GM12878 (cell line): ENCODE measurements at regions not wholly inside any gene's neighbourhood (a gene's known extent, or its start where the extent isn't known, plus 50 kb on each side); places are given as distances from the start of the nearest gene placed in this dataset.

ENCODE experiments used
- ATAC-seq: fragments of 200-7000 bp; cut with Tn5 transposase; 3 replicates; pipeline ENCODE4 v1.9.1; 2020; ENCODE audit warnings: mild to moderate bottlenecking, moderate library complexity
- BruUV-seq: library from RNA; stranded (reverse); fragments of 400-500 nt; replicated peaks from 2 replicates; lab custom pipeline; 2021; lab: Mats Ljungman, UMichigan
- CTCF ChIA-PET: fragments of 300-600 bp; sonication (Branson Sonifier 250); formaldehyde crosslinking; extraction: SDS; loops from one replicate; lab custom pipeline; 2021; ENCODE audit warnings: inconsistent platforms; lab: Yijun Ruan, JAX
- POLR2A ChIA-PET: fragments of 350-600 bp; formaldehyde crosslinking; extraction: SDS; loops from one replicate; lab custom pipeline; 2021; ENCODE audit warnings: inconsistent platforms; lab: Charles Lee
- RAD21 ChIA-PET: fragments of 300-600 bp; sonication (Branson Sonifier 250); formaldehyde crosslinking; loops from one replicate; lab custom pipeline; 2023; ENCODE audit warnings: antibody characterized with exemption; ENCODE audit not compliant: unreplicated experiment; lab: Charles Lee
- SMC1A ChIA-PET: fragments of 300-600 bp; sonication (Branson Sonifier 250); formaldehyde crosslinking; loops from one replicate; lab custom pipeline; 2023; ENCODE audit not compliant: unreplicated experiment, uncharacterized antibody; lab: Charles Lee
- DNase-seq: peaks from one replicate; pipeline ENCODE4 v3.0.0-alpha.2; 2011; ENCODE audit warnings: low read depth, low spot score
- FAIRE-seq: peaks from 3 replicates; lab custom pipeline; 2011; peaks lifted over from hg19 to GRCh38; lab: Jason Lieb, UNC
- H2AFZ ChIP-seq: 2 replicates; pipeline ENCODE4 v1.6.0; 2011; ENCODE audit warnings: low read depth, low read length, control low read depth; ENCODE audit not compliant: control insufficient read depth
- H3K27ac ChIP-seq: 2 replicates; pipeline ENCODE4 v1.5.1; 2011; ENCODE audit warnings: control low read depth; ENCODE audit not compliant: control insufficient read depth, insufficient read depth
- H3K27me3 ChIP-seq, 2 experiments: replicated peaks in 1 of 2; 2 replicates each; pipeline versions ENCODE4 v1.6.0 to v1.6.1; 2011; ENCODE audit warnings: low read length in 1 of 2; ENCODE audit not compliant: control insufficient read depth in 2 of 2, insufficient read depth in 2 of 2
- H3K36me3 ChIP-seq, 2 experiments: 2 replicates each; pipeline ENCODE4 v1.5.1; 2011; ENCODE audit warnings: low read length in 1 of 2; ENCODE audit not compliant: control insufficient read depth in 2 of 2, insufficient read depth in 2 of 2
- H3K4me1 ChIP-seq: 2 replicates; pipeline ENCODE4 v1.6.1; 2011; ENCODE audit warnings: mild to moderate bottlenecking, low read length, moderate library complexity, mixed read lengths; ENCODE audit not compliant: control insufficient read depth, insufficient read depth
- H3K4me2 ChIP-seq: 2 replicates; pipeline ENCODE4 v1.6.0; 2011; ENCODE audit warnings: control low read depth; ENCODE audit not compliant: control insufficient read depth, insufficient read depth
- H3K4me3 ChIP-seq: fragments of 200-600 bp; sonication (generic); 2 replicates; pipeline ENCODE4 v1.5.1; 2016
- H3K79me2 ChIP-seq: 2 replicates; pipeline ENCODE4 v1.6.0; 2011; ENCODE audit warnings: low read length; ENCODE audit not compliant: control insufficient read depth, insufficient read depth
- H3K9ac ChIP-seq: 2 replicates; pipeline ENCODE4 v1.8.0; 2011; ENCODE audit warnings: low read length, control low read depth, mixed read lengths; ENCODE audit not compliant: control insufficient read depth, insufficient read depth
- H3K9me3 ChIP-seq: replicated peaks from 3 replicates; pipeline ENCODE4 v1.5.1; 2011; ENCODE audit warnings: mild to moderate bottlenecking, low read length; ENCODE audit not compliant: control insufficient read depth, insufficient read depth
- H4K20me1 ChIP-seq: 2 replicates; pipeline ENCODE4 v1.6.0; 2011; ENCODE audit not compliant: control insufficient read depth, insufficient read depth
- ATF7 ChIP-seq: fragments of 450-650 bp; IDR thresholded peaks from 2 replicates; pipeline ENCODE4 v1.6.1; 2016; ENCODE audit warnings: low read depth, mild to moderate bottlenecking
- CEBPB ChIP-seq, 2 experiments: fragments of 150-350 bp in 1 of 2; IDR thresholded peaks; 2 replicates each; pipeline ENCODE4 v1.6.1; 2012 to 2014; ENCODE audit warnings: low read depth in 2 of 2, low read length in 2 of 2, borderline replicate concordance in 1 of 2, inconsistent platforms in 1 of 2
- GABPA ChIP-seq: IDR thresholded peaks from 2 replicates; pipeline ENCODE4 v1.6.1; 2014; ENCODE audit warnings: antibody characterized with exemption, low read depth, mild to moderate bottlenecking, inconsistent platforms
- KLF5 ChIP-seq: fragments of 450-650 bp; IDR thresholded peaks from 2 replicates; pipeline ENCODE4 v1.6.1; 2014; ENCODE audit warnings: mild to moderate bottlenecking; ENCODE audit not compliant: partially characterized antibody
- RAD21 ChIP-seq: IDR thresholded peaks from 2 replicates; pipeline ENCODE4 v1.6.1; 2011; ENCODE audit warnings: mild to moderate bottlenecking, low read depth, low read length, moderate library complexity; ENCODE audit not compliant: insufficient read depth
- RFX5 ChIP-seq: IDR thresholded peaks from 2 replicates; pipeline ENCODE4 v1.6.1; 2011; ENCODE audit warnings: low read depth, low read length, improper control_type of control experiment
- SREBF1 ChIP-seq: IDR thresholded peaks from 2 replicates; pipeline ENCODE4 v1.6.1; 2012; ENCODE audit warnings: mild to moderate bottlenecking, low read length
- STAT3 ChIP-seq: IDR thresholded peaks from 2 replicates; pipeline ENCODE4 v1.6.1; 2011; ENCODE audit warnings: low read depth, low read length, improper control_type of control experiment
- TCF12 ChIP-seq: IDR thresholded peaks from 2 replicates; pipeline ENCODE4 v1.6.1; 2011; ENCODE audit warnings: low read depth, mild to moderate bottlenecking, low read length
- YY1 ChIP-seq: IDR thresholded peaks from 2 replicates; pipeline ENCODE4 v1.6.1; 2011; ENCODE audit warnings: low read depth, mild to moderate bottlenecking, low read length
- ZBTB40 ChIP-seq: fragments of 450-650 bp; IDR thresholded peaks from 2 replicates; pipeline ENCODE4 v1.6.1; 2016; ENCODE audit warnings: mild to moderate bottlenecking, moderate library complexity, borderline replicate concordance
- ZNF592 ChIP-seq: fragments of 450-650 bp; IDR thresholded peaks from 2 replicates; pipeline ENCODE4 v1.6.1; 2017; ENCODE audit warnings: mild to moderate bottlenecking, moderate library complexity
- WGBS: methylation state at CpG from one replicate; pipeline ENCODE4 v1.1.6; 2016; ENCODE audit warnings: low lambda C conversion rate; ENCODE audit not compliant: insufficient replicate concordance, insufficient coverage; ENCODE audit errors: missing lambda C conversion rate; 5-methylcytosine and 5-hydroxymethylcytosine counted together
- in situ Hi-C: fragments of 300-500 bp; cut with MboI; formaldehyde crosslinking; loops from 9 replicates; pipeline ENCODE4 v1.14.3; 2018; ENCODE audit warnings: mixed read lengths
- intact Hi-C: fragments of 100-400 bp; cut with micrococcal nuclease; formaldehyde crosslinking; loops from one replicate; pipeline ENCODE4 v1.14.2; 2022; ENCODE audit not compliant: unreplicated experiment

- TF ChIP-seq ZBTB40 (no peak), ATF7 (no peak), SREBF1 (no peak), KLF5 (no peak)
Observed at GRCh38 chr15:37847776-37848175, 86.7 kb upstream of the TMCO5A start (continued).

GRCh38 chr15:37856109-37856508 lies 78.3 kb upstream of the TMCO5A start:
- Histone ChIP-seq H3K27me3 (no peaks in the 10 kb centered on the region; a peak in 1 of 4 replicates), H3K36me3 (no peaks in the 10 kb centered on the region), H3K4me1 (no peaks in the 10 kb centered on the region), H3K79me2 (no peaks in the 10 kb centered on the region), H4K20me1 (no peaks in the 10 kb centered on the region), H3K27ac (no peak overlapping the region), H3K9me3 (no peaks in the 10 kb centered on the region), H3K4me2 (no peak overlapping the region), H3K4me3 (no peak overlapping the region), H3K9ac (no peak overlapping the region)
- ATAC-seq = no peak
- ChIA-PET RAD21 (no interaction called here), CTCF (no interaction called here), SMC1A (no interaction called here)
- no peak for DNase-seq
- no TSS peak for BruUV-seq
- WGBS = 11% methylated on average over 5 of the region's 5 CpGs
- intact Hi-C loops = no loop called here
- in situ Hi-C loops = no loop called here
- FAIRE-seq = no peak
- no peak for TF ChIP-seq TCF12
- no peak for TF ChIP-seq ZNF592
- TF ChIP-seq STAT3 = no peak
- no peak for TF ChIP-seq RFX5
- TF ChIP-seq CEBPB (IDR thresholded peaks at IDR 0.05; ENCODE audit: borderline replicate concordance in 1 of 2, low read depth in 2 of 2, low read length in 2 of 2) = no peak
- no peak for TF ChIP-seq GABPA
- TF ChIP-seq RAD21 = no peak
- no peak for TF ChIP-seq YY1
- TF ChIP-seq, all 136 proteins: peak for 0
- no peak overlapping the region for H2AFZ ChIP-seq
- POLR2A ChIA-PET = no interaction called here
